Astrocyte of the cerebellum (primary cell): ENCODE measurements at regions not wholly inside any gene's neighbourhood (a gene's known extent, or its start where the extent isn't known, plus 50 kb on each side); places are given as distances from the start of the nearest gene placed in this dataset.

ENCODE experiments used
- DNase-seq: peaks from one replicate; pipeline ENCODE4 v3.0.0-alpha.2; 2011; ENCODE audit warnings: low read depth
- H3K4me3 ChIP-seq: 2 replicates; pipeline ENCODE4 v1.5.1; 2011; ENCODE audit warnings: mild to moderate bottlenecking, low read depth, low read length, moderate library complexity
- in situ Hi-C: cut with HindIII; loops from 2 replicates; pipeline ENCODE4 v1.10.0; 2017; ENCODE audit warnings: low sequenced_read_pairs
- TF ChIP-seq, protein P1 (sequence below): IDR thresholded peaks from 2 replicates; pipeline ENCODE4 v1.5.1; 2012; ENCODE audit warnings: low read length, low read depth, moderate library complexity, mild to moderate bottlenecking; ENCODE audit errors: missing control alignments

DNA sequence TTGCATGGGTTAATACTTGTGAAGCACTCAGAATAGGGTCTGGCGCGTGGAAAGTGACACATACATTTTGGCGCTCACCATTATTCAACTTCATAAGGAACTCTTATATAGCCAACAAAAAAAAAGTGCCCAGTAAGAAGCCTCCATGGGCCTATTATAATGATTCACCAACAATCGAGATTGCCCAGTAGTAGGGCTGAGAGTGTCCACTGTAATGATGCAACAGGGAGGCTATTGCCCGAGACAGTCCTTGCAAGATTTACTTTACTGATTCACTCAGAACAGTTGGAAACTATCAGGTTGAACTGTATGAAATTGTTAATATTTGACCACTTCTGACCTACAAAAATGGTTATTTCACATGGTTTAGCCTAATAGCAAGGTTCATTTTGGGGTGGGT lies 86.0 kb downstream of the PJA1 start:
- no peak for DNase-seq
- TF ChIP-seq, protein P1, sequence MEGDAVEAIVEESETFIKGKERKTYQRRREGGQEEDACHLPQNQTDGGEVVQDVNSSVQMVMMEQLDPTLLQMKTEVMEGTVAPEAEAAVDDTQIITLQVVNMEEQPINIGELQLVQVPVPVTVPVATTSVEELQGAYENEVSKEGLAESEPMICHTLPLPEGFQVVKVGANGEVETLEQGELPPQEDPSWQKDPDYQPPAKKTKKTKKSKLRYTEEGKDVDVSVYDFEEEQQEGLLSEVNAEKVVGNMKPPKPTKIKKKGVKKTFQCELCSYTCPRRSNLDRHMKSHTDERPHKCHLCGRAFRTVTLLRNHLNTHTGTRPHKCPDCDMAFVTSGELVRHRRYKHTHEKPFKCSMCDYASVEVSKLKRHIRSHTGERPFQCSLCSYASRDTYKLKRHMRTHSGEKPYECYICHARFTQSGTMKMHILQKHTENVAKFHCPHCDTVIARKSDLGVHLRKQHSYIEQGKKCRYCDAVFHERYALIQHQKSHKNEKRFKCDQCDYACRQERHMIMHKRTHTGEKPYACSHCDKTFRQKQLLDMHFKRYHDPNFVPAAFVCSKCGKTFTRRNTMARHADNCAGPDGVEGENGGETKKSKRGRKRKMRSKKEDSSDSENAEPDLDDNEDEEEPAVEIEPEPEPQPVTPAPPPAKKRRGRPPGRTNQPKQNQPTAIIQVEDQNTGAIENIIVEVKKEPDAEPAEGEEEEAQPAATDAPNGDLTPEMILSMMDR = no peak
- no peak overlapping the region for H3K4me3 ChIP-seq
- in situ Hi-C loops = no loop called here

DNA sequence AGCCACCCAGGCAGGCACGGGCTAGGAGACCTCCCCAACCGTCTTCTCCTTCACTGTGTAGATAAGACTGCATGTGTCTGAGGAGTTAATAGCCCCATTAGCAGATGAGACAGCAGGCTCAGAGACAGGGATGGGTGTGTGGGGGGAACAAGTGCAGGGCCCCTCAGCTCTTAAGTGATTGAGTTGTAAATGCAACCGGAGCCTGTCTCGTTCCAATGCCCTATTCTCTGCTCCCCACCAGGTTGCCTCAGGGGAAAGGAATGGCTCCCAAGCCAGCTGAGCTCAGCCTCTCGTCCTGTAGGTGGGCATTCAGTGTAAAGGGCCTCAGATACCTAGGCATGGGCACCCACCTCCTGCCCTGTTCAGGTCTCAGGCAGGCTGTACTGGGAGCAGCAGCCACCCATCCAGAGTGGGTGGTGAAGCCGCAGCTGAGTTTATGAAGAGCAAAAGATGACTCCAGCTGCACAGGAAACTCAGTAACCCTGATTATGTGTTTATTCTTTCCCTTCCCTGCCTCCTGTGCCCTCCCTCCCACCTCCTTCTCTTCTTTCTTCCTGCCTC lies 87.3 kb downstream of the PJA1 start:
- no peak for DNase-seq
- in situ Hi-C loops = no loop called here
- TF ChIP-seq, protein P1 = no peak
- H3K4me3 ChIP-seq = no peak overlapping the region

DNA sequence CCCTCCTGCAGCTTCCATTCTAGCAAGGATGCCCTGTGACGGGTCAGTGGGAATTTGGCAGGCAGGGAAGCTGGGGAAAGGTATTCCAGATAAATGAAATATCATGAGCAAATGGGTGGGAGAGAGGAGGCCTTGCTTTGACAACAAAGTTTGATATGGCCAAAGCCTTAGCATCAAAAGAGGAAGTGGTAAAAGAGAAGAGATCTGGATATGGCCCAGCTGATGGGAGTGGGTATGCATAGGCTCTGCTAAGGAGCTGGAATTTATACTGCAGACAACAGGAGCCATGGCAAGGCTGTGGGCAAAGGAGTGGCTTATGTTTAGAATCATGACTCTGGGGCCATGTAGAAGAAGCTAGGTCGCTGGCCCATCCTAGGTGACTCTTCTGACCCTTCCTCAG lies 89.2 kb downstream of the PJA1 start:
- TF ChIP-seq, protein P1 = no peak
- DNase-seq = no peak
- in situ Hi-C loops = no loop called here
- H3K4me3 ChIP-seq = no peak overlapping the region

DNA sequence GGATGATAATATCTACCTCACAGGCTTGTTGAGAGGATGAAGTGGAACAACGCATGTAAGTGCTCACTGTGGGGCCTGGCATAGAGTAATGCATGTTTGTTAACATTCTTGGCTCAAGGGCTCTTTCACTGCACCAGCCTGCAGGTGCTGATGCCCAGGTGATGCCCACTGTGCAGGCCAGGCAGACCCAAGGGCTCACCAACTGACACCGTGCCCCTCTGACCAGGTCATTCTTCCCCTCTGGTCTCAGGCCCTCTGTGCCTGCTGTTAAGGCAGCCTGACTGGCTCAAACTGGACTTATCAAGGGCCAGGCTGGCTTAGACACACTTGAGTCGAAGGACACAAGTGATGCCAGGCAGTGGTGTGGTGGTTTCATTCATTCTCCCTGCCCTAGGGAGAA lies 90.5 kb downstream of the PJA1 start:
- TF ChIP-seq, protein P1 = no peak
- in situ Hi-C loops = no loop called here
- DNase-seq = no peak
- no peak overlapping the region for H3K4me3 ChIP-seq

DNA sequence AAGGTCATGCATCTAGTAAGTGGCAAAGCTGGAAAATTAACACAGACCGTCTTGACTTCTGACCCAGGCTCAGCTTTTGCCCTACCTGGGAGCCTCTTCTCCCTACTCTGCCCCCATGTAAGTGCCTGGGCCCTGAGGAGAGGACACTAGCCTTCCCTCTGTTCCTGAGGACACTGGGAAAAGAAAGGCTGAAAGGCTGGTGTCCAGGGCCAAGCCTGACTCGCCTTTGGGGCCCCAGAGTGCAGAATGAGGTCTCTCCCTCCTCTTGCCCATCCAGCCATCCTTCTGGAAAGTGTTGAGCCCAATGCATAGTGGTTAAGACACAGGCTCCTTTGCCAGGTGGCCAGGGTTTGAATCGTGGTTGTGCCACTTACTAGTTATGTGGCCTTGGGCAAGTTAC lies 91.5 kb downstream of the PJA1 start:
- DNase-seq = no peak
- in situ Hi-C loops = no loop called here
- H3K4me3 ChIP-seq = no peak overlapping the region
- TF ChIP-seq, protein P1 = no peak

DNA sequence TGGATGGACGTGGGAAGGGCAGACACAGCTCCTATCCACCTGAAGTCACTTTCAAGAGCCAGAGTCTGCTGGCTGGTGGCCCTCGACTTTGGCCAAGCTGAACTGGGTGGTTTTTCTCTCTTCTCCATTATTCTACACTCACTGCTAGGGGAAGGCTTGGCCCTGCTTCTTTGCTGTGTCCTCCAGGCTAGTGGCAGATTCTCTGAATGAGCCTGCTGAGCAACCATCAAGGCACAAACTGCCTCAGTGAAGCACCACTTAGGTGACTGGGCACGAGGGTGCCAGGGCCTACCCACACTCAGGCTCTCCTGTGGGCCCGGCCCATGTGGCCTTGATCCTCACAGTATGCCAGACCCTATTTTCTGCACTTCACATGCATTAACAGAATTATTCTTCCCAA lies 92.0 kb downstream of the PJA1 start:
- in situ Hi-C loops = no loop called here
- TF ChIP-seq, protein P1 = no peak
- no peak for DNase-seq
- H3K4me3 ChIP-seq = no peak overlapping the region

DNA sequence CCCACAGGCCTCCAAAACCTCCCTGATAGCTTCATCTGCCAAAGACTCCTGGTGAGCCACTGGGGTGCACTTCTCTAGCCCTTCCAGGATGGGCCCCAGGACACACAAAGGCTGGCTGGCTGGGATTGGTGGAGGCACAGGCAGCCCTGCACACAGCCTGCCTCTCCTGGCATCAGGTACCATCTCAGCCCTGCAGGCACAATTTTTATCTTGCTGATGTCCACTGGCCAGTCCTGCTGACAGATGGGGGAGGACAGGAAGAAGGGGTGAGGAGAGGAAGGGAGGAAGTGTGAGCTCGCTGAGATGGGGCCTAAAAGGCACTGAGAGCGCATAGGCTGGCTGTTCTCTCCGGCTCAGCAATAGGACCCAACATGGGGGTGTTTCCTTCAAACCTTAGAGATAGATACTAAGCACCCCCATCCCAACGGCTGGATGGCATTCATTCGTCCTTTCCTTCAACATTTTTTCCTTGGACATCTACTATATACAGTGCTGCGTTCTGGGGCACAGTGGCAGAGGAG lies 92.7 kb downstream of the PJA1 start:
- in situ Hi-C loops = no loop called here
- TF ChIP-seq, protein P1 = no peak
- DNase-seq = no peak
- no peak overlapping the region for H3K4me3 ChIP-seq
